ENCODE measurements at regions not wholly inside any gene's neighbourhood (a gene's known extent, or its start where the extent isn't known, plus 50 kb on each side); places are given as distances from the start of the nearest gene placed in this dataset.

GRCh38 chr7:109127145-109127544, 557.5 kb downstream of the DNAJB9 start:
- TF ChIP-seq CTCF (IDR thresholded peaks at IDR 0.05; ENCODE audit: low read length) (no peak), EZH2 (optimal IDR thresholded peaks at IDR 0.05; ENCODE audit: low read depth, low read length) (no peak), EZH2phosphoT487 (IDR thresholded peaks at IDR 0.05; ENCODE audit: low read length) (no peak)

Data from MM.1S (cell line).